ENCODE measurements at regions not wholly inside any gene's neighbourhood (a gene's known extent, or its start where the extent isn't known, plus 50 kb on each side); places are given as distances from the start of the nearest gene placed in this dataset.
A peak's percentile ranks its signal among the peaks of the same experiment; 100 is the strongest.
"Not testable (repeated sequence)": the region's sequence is repeated elsewhere in the genome, so short reads cannot be mapped to it uniquely, and the experiment has no call there.

DNA sequence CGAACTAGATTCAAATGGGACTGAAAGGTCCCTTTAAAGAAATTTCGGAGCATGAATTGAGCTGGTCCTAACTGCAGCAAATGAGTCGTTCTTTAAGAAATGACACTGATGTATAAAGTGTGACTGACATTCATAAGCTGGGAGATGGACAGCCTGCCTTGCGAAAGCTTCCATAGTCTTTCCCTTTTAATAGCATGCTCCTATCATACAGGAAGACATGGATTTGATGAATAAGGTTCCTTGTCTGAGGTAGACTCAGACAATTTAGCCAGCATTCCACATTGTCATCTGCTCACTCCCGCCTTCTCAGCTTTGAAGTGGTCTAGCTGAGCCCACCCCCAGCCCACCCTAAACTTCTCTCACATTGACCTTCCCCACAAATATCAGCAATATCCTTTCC is 264.9 kb downstream of the TSN start:
- DNase-seq (ENCODE audit: low spot score): no peak

DNA sequence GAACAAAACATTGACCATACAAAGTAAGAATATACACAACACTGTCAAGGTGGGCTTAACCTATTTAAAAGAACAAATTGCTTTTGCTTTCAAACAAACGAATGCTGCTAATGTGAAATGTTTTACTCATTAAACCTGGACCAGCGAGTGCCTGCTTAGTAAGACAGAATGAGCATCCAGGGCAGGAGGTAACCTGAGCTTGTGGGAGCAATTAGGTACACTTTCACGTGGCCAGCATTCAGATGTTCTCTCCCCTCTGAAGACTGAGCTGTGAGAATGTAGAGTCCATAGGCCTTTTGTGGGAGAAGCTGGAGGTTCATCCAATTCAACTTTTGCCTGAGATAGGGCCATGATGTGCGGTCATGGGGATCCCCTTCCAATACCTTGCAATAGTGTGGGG is 266.5 kb downstream of the TSN start:
- no peak for DNase-seq (ENCODE audit: low spot score)

DNA sequence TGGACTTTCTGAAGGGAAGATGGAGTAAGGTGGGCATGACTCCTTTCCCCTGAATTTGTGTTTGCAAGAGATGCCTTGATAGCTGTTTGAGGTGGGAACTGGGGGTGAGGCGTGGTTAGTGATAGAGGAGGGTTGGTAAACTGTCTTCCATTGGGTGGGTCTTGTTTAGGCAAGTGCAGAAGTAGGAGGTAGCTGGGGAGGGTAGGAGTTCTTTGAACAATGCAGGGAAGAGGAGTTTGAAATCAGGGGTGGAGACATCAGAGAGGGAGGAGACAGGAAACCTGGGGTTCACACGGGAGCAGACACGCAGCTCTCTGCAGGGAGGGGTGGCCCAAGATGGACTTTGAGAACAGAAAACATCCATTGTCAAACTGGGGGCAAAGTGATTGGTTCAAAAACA is 267.1 kb downstream of the TSN start:
- no peak for DNase-seq (ENCODE audit: low spot score)

DNA sequence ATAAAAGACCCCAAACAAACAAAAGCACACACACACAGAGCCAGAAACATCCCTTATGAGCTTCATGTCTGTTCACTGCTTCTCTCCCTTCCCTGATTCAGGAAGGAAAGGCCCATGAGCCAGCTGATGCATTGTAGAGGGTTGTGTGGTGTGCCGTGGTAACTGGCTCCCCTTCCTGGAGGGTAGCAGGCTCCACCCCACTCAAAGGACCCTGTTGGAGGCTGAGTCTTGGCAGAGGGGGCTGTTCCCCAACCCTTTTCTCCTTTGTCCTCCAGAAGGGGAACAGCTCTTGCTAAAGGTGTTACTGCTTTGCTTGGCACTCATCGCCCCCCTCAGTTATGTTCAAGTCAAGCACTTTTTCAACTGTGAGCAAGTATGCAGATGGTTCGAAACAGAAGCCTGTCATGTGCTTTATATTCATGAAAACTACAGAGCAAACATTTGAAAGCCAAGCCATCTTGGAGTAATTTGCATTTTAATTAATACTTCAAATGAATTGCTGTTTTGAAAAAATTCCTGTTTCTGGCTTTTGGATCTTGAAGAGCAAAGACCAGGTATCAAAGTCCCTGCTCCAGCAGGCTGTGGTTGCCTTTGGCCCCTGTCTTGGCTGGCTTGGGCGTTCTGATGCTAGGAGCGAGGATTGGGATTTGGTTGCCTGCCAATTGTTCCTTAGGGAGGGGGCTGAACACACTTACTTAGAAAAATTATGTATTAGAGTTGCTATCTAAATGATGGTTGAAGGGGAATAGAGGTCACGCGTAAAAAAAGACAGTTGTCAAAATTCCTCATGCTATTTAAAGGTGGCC is 267.8 kb downstream of the TSN start:
- DNase-seq (ENCODE audit: low spot score): no peak

DNA sequence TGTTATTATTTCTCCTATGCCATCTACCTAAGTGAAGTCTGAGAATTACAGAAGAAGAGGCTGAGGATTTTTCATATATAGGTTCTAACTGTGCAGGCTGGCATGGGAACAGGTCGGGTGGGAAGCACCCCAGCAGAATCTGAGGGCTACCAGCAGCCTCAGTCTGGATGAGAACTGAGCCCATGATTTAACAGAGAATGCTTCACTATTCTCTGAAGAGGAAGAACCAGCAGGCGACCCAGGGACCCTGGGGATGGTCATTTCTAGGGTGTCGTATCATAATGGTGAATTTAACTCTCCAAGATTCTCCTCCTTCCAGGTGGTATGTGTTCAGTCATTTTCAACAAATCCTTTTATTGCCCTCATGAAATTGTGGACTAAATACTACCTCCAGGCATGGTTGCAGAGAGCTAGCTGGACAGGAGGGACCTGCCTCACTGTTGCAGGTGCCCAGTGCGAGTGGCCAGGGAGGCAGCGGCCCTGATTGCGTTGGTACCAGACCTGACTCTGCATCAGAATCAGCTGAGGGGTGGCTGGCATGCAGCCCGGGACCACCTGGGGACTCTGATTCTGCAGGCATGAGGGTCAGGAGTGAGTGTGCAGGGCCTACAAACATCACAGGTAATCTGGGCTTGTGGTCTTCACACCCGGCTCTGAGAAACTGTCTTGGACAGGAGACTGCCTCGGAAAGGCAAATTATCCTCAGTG is 272.2 kb downstream of the TSN start:
- DNase-seq (ENCODE audit: low spot score): no peak

DNA sequence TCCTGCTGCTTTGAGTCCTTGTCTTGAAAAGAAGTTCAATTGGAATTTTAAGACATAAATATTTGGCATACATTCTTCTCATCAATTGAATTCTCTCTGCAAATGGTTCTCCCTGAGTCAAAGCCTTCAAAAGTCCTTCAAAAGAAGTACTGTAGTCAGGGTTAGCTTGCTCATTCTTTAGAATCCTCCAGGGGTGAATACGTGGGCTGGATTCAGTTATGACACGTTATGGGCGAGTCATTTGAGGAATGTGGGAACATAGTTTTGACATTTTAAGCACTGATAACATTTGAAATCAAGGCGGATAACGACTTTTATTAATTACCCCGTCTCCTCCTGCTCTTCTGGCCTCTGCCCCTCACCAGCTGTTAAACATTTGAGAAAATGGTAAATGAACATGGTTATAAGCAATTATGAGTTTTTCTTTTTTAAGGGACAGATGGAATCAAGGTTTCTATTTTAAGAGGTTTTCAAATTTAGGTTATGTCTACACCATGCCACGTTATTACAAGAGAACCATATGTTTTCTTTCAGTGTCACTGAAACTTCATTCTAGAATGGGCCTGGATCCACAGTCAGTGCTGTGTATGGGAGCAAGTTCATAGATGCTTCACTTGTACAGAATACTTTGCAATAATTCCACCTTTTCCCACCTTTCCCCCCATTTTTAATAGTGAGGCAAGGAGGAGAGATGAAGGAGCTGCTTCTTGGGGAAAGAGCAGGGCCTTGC is 273.1 kb downstream of the TSN start:
- peak; percentile 20 for DNase-seq (ENCODE audit: low spot score)

DNA sequence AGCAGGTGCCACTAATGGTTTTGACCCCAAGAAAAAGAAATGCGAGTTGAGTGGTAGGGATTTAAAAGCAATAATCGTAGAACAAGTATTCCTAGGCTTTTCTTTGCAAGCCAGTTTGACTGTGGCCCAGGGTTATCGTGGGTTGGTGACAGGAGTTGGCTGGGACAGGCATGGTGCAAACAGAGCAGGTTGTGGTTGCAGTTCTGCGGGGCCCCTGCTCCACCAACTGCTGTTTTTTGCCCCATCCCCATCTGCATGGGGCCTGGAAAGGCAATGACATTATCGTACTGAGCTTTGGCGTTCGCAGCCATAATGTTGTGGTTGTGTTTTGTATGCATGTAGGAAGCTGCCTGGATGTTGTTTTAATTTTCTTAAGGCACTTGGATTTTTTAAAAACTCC is 274.0 kb downstream of the TSN start:
- no peak for DNase-seq (ENCODE audit: low spot score)

DNA sequence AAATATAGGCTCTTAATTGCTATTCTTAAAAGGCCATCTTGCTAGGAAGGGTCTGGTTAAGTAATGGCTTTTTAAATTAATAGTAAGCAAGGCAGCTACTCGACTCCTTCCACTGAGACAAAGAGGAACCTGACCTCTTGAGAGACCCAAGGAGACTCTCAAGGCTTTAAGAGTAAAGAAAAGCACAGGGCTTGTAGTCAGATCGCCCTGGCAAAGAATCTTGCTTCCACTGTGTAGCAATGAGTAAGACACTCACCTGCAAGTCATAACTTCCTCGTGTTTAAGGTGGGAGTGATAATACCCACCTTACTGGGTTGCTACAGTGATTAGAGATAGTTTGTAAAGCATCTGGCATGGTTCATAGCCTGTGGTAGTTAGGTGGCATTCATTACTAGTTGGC is 274.5 kb downstream of the TSN start:
- DNase-seq (ENCODE audit: low spot score): no peak

DNA sequence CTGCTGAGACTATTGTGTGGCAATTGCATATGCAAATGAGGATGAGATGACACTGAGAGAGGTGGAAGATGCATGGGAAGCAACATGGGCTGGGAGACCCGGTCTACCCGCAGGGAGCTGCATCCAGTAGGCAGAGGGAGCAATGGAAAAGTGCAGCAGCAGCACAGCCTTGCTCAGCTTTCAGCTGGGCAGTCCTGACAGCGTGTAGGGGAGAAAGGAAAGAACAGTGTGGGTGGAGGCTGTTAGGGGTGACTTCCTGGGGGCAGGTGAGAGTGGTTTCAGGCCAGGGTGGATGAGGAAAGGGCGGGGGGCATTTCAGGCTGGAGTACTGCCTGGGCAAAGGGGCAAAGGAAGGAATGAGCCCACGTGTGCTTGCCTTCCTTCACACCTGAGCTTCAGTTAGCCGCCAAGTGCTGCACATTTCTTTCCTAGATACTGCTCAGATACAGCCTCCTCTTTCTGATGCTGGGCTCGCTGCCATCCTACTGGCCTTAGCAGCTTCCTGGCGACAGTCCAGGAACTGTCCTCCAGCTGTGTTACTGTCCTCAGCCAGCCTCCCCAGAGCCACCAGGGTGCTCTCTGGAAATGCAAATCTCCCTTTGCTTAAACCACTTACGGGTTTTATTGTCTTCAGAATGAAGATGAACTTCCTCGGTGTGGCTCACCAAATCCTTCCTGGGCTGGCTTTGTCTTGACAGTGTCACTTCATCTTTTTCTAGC is 276.3 kb downstream of the TSN start:
- no peak for DNase-seq (ENCODE audit: low spot score)

DNA sequence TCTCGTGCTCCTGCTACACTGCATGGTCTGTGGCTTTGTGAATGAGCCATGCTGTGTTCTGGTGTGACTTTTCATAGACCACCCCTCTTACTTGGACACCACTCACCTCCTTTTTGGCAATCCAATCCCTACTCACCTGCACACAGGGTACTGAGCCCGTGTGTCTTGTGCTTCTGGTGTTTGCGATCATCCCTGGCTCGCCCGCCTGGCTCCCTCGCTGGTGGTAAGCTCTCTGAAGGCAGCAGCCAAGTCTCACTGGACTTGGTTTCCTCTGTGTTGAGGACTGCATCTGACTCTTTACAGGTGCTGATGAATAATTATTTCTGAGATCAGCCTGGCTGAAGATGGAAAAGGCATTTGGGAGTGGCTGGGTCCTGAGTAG is 276.8 kb downstream of the TSN start:
- no peak for DNase-seq (ENCODE audit: low spot score)

DNA sequence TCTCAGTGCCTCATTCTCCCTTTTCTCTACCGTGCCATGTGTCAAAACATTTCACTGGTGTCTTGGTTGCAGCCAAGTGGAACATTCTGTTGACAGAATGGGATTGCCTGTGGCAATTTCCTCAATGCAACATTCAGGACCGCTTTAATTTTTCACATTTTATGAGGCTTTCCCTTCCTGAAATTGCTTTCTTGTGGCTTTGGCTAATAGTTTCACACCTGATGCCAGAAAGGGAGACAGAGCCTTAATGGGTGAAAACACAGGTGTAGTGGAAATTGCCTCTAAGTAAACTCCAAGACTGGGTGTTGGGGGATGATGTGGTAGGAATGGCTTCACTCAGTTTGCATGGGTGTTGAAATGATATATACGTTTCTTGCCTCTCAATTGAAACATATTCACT is 278.3 kb downstream of the TSN start:
- DNase-seq (ENCODE audit: low spot score): no peak

DNA sequence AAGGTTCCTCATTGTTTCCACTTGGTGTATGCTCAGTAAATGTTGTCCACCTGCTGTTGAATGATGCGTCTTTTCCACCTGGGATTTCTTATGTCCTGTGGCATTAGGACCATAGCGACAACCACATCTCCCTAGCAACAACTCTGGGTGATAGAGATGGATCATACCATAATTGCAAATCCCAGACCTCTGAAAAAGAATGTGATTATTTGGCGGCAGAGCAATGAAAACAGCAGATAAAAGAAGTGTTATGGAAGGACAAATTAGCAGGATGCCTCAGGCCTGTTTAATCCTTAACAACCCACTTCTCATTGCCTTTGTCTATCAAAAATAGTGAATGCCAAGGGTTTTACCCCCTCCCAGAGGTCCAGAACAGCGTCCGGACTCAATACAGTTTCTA is 278.9 kb downstream of the TSN start:
- DNase-seq (ENCODE audit: low spot score): no peak

DNA sequence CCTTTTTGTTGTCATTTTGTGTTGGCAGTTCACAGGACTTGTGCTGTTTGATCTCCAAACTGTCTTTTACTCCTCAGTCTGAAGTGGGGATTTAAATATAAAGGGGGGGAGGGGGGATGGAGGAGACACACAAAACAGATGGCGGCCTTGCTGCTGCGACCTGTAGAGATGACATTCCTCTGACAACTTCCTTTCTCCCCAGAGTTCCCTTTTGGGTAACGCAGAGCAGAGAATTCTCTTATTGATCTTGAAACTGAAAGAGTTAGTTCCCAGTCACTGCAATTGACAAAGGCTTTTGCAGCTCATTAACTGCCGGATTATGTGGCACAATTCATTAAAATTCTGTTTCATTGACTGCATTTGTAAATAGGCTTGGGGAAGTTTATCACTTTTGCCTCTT is 279.3 kb downstream of the TSN start:
- no peak for DNase-seq (ENCODE audit: low spot score)

DNA sequence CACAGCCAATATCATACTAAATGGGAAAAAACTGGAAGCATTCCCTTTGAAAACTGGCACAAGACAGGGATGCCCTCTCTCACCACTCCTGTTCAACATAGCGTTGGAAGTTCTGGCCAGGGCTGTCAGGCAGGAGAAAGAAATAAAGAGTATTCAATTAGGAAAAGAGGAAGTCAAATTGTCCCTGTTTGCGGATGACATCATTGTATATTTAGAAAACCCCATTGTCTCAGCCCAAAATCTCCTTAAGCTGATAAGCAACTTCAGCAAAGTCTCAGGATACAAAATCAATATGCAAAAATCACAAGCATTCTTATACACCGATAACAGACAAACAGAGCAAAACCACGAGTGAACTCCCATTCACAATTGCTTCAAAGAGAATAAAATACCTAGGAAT is 283.4 kb downstream of the TSN start:
- not testable (repeated sequence) for DNase-seq (ENCODE audit: low spot score)

DNA sequence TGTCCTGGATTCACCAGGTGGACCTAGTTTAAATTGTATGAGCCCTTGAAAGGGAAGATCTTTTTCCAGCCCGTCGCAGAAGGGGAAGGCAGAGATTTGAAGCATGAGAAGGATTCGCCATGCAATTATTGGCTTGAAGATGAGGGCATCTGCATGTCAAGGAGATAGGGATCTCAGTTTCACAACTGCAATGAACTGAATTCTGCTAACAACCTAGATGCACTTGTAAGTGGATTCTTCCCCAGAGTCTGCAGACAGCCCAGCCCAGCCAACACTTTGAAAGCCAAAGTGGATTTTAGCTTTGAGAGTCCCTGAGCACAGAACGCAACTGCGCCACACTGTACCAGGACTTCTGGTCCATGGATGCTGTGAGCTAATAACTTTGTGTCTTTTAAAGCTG is 286.0 kb downstream of the TSN start:
- no peak for DNase-seq (ENCODE audit: low spot score)

DNA sequence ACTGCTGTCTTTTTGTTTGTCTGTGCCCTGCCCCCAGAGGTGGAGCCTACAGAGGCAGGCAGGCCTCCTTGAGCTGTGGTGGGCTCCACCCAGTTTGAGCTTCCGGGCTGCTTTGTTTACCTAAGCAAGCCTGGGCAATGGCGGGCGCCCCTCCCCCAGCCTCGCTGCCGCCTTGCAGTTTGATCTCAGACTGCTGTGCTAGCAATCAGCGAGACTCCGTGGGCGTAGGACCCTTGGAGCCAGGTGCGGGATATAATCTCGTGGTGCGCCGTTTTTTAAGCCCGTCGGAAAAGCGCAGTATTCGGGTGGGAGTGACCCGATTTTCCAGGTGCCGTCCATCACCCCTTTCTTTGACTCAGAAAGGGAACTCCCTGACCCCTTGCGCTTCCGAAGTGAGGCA is 296.2 kb downstream of the TSN start:
- DNase-seq (ENCODE audit: low spot score): not testable (repeated sequence)

DNA sequence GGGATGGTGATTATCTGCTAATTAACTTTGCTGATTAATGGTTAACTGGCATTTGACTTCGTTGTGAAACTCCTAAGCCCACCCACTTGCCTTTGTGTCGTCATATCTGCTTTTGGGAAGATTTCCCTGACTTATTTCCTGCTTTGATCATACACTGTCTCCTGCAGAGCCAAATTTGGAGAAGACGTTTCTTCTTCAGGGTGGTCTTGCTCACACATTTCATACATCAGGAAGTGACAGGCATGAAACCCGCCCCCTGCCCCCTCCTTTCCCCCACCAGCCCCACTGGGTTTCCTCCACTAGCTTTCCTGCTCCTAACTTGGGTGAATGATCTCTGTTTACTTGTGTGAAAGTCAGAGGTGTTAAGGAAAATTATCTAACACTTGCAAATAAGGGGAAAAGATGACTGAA is 300.1 kb downstream of the TSN start:
- no peak for DNase-seq (ENCODE audit: low spot score)

DNA sequence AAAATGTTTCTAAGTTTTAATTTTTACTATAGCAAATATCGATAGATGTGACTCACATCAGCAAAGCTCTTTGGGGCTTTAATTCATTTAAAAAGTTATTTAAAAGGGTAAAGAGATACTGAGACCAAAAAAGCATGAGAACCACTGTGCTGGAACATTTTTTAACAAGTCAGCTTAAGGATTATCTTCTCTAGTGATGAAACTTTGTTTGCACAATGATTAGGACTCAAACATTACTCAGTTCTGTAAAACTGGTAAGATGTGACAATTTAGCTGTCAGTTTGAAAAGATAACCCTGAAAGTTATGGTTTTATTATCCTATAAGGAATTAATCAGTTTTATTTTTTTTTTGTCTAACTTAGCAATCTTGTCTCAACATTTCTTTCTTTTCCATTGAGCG is 301.4 kb downstream of the TSN start:
- no peak for DNase-seq (ENCODE audit: low spot score)

DNA sequence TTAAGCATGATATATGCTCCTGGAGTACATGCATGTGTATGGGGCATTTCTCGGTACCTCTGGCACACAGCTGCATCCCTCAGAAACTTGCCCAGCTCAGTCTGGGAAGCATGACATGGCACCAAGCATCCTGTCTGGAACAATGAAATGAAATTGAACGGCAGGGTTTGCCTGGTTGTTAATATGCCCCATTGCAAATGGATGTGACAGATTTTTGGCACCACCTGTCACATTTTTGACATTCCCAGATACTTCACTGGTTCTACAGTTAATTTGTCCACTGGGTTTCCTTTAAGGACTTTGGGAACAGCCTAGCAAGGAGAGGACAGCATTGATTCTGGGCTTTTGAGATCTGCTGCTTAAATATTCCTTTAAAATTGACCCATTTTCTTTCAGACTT is 305.8 kb downstream of the TSN start:
- no peak for DNase-seq (ENCODE audit: low spot score)

DNA sequence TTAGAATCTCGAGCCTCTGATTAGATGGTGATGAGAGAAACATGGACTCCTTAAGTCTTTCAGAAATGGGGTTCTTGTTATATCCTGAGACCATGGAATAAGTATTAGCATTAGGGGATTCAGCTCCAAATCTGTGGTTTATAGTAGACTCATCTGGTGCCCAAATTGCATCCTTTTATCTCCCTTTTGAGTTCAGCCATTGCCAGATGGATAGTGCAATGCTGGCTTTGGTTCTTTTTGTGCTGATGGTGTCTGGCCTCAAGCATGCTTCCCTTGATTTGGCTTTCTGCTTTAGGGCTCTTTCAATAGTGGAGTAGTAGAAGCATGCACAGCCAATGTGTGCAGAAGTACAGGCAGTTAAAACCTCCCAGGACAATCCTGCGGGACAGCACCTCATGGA is 306.4 kb downstream of the TSN start:
- no peak for DNase-seq (ENCODE audit: low spot score)

DNA sequence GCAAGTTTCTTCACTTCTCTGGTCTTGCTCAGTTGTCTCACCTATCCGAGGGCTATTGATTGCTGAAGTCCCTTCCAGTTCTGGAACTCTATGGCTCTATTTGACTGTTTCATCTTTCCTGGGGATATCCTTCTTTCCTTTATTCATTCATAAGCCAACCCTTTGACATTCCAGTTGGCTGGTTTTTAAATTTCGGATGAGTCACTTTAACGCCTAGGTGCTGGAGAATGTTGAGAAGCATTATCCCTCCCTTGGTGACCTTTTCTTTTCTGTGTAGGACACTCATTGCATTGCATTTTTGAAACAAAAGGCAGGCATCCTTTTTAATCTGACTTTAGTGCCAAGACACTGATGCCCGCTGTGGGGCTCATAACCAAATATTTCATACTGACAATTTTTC is 307.1 kb downstream of the TSN start:
- DNase-seq (ENCODE audit: low spot score): no peak

DNA sequence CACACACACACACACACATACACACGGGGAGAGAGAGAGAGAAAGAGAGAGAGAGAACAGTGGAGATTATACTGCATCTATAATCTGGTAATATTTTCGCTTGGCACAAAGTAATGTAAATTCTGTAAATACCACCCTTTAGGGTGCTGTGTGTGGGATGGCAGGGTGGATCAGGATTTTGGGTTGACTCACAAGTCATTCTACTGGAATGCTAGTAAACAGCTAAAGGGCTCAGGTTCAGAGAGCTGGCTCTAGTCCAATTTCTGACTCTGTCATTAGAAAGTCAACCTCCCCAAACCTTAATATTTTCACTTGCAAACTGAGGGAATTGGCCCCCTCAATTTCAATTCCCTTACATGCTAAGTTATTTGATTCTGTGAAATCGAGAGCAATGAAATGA is 308.3 kb downstream of the TSN start:
- DNase-seq (ENCODE audit: low spot score): no peak
